NCI-H1417 treated with DMSO at 0.1 percent for 48 hours (cell line): ENCODE measurements at regions not wholly inside any gene's neighbourhood (a gene's known extent, or its start where the extent isn't known, plus 50 kb on each side); places are given as distances from the start of the nearest gene placed in this dataset.
A peak's percentile ranks its signal among the peaks of the same experiment; 100 is the strongest.
"Not testable (repeated sequence)": the region's sequence is repeated elsewhere in the genome, so short reads cannot be mapped to it uniquely, and the experiment has no call there.

Experiments used
- DNase-seq: peaks from one replicate; lab custom pipeline; 2025; lab: John Stamatoyannopoulos, UW

GRCh38 chr4:79217025-79217424, 108.8 kb downstream of the NAA11 start:
- no peak for DNase-seq

- no peak for DNase-seq
Observed at GRCh38 chr4:79213702-79214101, 112.2 kb downstream of the NAA11 start.

- no peak for DNase-seq
Observed at GRCh38 chr4:79213010-79213409, 112.9 kb downstream of the NAA11 start.

- DNase-seq, result no peak
Observed at GRCh38 chr4:79212311-79212710, 113.5 kb downstream of the NAA11 start.

- no peak for DNase-seq
Observed at GRCh38 chr4:79211490-79211889, 114.4 kb downstream of the NAA11 start.

GRCh38 chr4:79210636-79211049, 115.2 kb downstream of the NAA11 start:
- no peak for DNase-seq

- DNase-seq, result no peak
Observed at GRCh38 chr4:79209822-79210635, 115.8 kb downstream of the NAA11 start.

GRCh38 chr4:79209081-79209480, 116.8 kb downstream of the NAA11 start:
- no peak for DNase-seq

- DNase-seq, result no peak
Observed at GRCh38 chr4:79207281-79207680, 118.6 kb downstream of the NAA11 start.

- DNase-seq, result no peak
Observed at GRCh38 chr4:79206660-79207059, 119.2 kb downstream of the NAA11 start.

- no peak for DNase-seq
Observed at GRCh38 chr4:79205121-79205520, 120.7 kb downstream of the NAA11 start.

GRCh38 chr4:79201971-79202370, 123.9 kb downstream of the NAA11 start:
- no peak for DNase-seq

- DNase-seq, result peak; percentile 71
Observed at GRCh38 chr4:79199743-79200142, 126.1 kb downstream of the NAA11 start.

GRCh38 chr4:79198951-79199587, 126.8 kb downstream of the NAA11 start:
- DNase-seq, result peak; percentile 86

- no peak for DNase-seq
Observed at GRCh38 chr4:79197275-79198009, 128.4 kb downstream of the NAA11 start.

- not testable (repeated sequence) for DNase-seq
Observed at GRCh38 chr4:79191292-79191691, 134.6 kb downstream of the NAA11 start.

GRCh38 chr4:79185526-79186045, 140.3 kb downstream of the NAA11 start:
- DNase-seq, result no peak

- no peak for DNase-seq
Observed at GRCh38 chr4:79184476-79184875, 141.4 kb downstream of the NAA11 start.

GRCh38 chr4:79182209-79182608, 143.7 kb downstream of the NAA11 start:
- DNase-seq, result no peak

- no peak for DNase-seq
Observed at GRCh38 chr4:79181190-79181589, 144.7 kb downstream of the NAA11 start.

GRCh38 chr4:79178760-79179159, 147.1 kb downstream of the NAA11 start:
- no peak for DNase-seq

- DNase-seq, result no peak
Observed at GRCh38 chr4:79177388-79177787, 148.5 kb downstream of the NAA11 start.

- no peak for DNase-seq
Observed at GRCh38 chr4:79176351-79176750, 149.5 kb downstream of the NAA11 start.
